ENCODE measurements at regions not wholly inside any gene's neighbourhood (a gene's known extent, or its start where the extent isn't known, plus 50 kb on each side); places are given as distances from the start of the nearest gene placed in this dataset.

GRCh38 chr21:28746166-28746565 is 246.5 kb downstream of the LTN1 start:
- TF ChIP-seq POLR2A (IDR thresholded peaks at IDR 0.05; ENCODE audit: extremely low read depth, insufficient read length) (no peak), MAX (IDR thresholded peaks at IDR 0.05; ENCODE audit: low read depth, low read length) (no peak), CTCF (IDR thresholded peaks at IDR 0.05; ENCODE audit: low read depth, low read length) (no peak), MYC (IDR thresholded peaks at IDR 0.05; ENCODE audit: low read depth, low read length) (no peak)

Data from NB4 (cell line).